Mammary epithelial cell (primary cell): ENCODE measurements at regions not wholly inside any gene's neighbourhood (a gene's known extent, or its start where the extent isn't known, plus 50 kb on each side); places are given as distances from the start of the nearest gene placed in this dataset.

Experiments used
- CTCF ChIP-seq, 2 donors: IDR thresholded peaks in 1 of 2; conservative IDR thresholded peaks in 1 of 2; 2 replicates each; pipeline ENCODE4 v1.5.1; 2011 to 2012; ENCODE audit warnings: inconsistent platforms in 2 of 2, low read length in 2 of 2, mild to moderate bottlenecking in 2 of 2, control low read depth in 1 of 2, low read depth in 1 of 2; ENCODE audit not compliant: insufficient read depth in 1 of 2; ENCODE audit errors: extremely low read depth in 1 of 2
- EZH2 ChIP-seq: IDR thresholded peaks from 2 replicates; pipeline ENCODE4 v1.6.1; 2012; ENCODE audit warnings: low read length, inconsistent platforms, borderline replicate concordance

- no peak for TF ChIP-seq EZH2
- no peak for TF ChIP-seq CTCF (conservative IDR thresholded peaks at IDR 0.05 in 1 of 2, IDR thresholded peaks at IDR 0.05 in 1 of 2; ENCODE audit: extremely low read depth in 1 of 2, insufficient read depth in 1 of 2, low read depth in 1 of 2, low read length in 2 of 2)
These were observed 272.2 kb upstream of the KLF12 start for GRCh38 chr13:74406420-74406819.
